ENCODE measurements at regions not wholly inside any gene's neighbourhood (a gene's known extent, or its start where the extent isn't known, plus 50 kb on each side); places are given as distances from the start of the nearest gene placed in this dataset.

- TF ChIP-seq, protein P1, sequence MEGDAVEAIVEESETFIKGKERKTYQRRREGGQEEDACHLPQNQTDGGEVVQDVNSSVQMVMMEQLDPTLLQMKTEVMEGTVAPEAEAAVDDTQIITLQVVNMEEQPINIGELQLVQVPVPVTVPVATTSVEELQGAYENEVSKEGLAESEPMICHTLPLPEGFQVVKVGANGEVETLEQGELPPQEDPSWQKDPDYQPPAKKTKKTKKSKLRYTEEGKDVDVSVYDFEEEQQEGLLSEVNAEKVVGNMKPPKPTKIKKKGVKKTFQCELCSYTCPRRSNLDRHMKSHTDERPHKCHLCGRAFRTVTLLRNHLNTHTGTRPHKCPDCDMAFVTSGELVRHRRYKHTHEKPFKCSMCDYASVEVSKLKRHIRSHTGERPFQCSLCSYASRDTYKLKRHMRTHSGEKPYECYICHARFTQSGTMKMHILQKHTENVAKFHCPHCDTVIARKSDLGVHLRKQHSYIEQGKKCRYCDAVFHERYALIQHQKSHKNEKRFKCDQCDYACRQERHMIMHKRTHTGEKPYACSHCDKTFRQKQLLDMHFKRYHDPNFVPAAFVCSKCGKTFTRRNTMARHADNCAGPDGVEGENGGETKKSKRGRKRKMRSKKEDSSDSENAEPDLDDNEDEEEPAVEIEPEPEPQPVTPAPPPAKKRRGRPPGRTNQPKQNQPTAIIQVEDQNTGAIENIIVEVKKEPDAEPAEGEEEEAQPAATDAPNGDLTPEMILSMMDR (IDR thresholded peaks at IDR 0.05; ENCODE audit: insufficient read depth, low read length, poor library complexity, severe bottlenecking), result no peak
- no peak for TF ChIP-seq EZH2phosphoT487 (conservative IDR thresholded peaks at IDR 0.05; ENCODE audit: low read length)
Observed at GRCh38 chr2:71938659-71939587, 208.7 kb downstream of the CYP26B1 start.
